CD4-positive, alpha-beta T cell treated with Interleukin-15 for 4 hours (primary cell): ENCODE measurements at regions not wholly inside any gene's neighbourhood (a gene's known extent, or its start where the extent isn't known, plus 50 kb on each side); places are given as distances from the start of the nearest gene placed in this dataset.
A peak's percentile ranks its signal among the peaks of the same experiment; 100 is the strongest.
"Not testable (repeated sequence)": the region's sequence is repeated elsewhere in the genome, so short reads cannot be mapped to it uniquely, and the experiment has no call there.

Source experiments
- DNase-seq: peaks from one replicate; pipeline ENCODE4 v3.0.0-alpha.2; 2020; ENCODE audit warnings: low spot score

GRCh38 chr6:30832864-30833263 is 51.5 kb upstream of the DDR1 start:
- DNase-seq = no peak

DNA sequence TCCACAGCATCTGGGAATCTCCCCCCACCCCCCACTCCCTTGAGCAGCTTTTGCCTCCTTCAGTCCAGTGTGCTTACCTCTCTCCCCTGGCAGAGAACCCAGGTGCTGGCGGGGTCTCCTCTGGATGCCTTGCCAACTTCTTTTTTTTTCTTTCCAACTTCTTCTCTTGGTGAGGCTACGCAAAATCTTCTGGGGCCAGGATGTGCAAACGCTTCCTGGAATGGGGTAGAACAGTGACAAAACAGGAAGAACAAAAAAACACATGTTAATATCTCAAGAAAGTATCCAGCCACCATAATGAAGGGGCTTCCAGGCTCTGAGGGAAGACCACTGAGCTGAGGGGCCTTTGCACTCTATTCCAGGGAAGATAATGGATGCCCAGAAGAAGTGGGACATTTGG is 53.9 kb upstream of the DDR1 start:
- peak; percentile 36 for DNase-seq

GRCh38 chr6:30829639-30830255 is 54.6 kb upstream of the DDR1 start:
- DNase-seq = no peak

- no peak for DNase-seq
Observed at GRCh38 chr6:30829033-30829432, 55.3 kb upstream of the DDR1 start.

- peak; percentile 85 for DNase-seq
Observed at GRCh38 chr6:30828027-30828962, 56.0 kb upstream of the DDR1 start.

GRCh38 chr6:30826961-30827342 is 57.4 kb upstream of the DDR1 start:
- DNase-seq = no peak

DNA sequence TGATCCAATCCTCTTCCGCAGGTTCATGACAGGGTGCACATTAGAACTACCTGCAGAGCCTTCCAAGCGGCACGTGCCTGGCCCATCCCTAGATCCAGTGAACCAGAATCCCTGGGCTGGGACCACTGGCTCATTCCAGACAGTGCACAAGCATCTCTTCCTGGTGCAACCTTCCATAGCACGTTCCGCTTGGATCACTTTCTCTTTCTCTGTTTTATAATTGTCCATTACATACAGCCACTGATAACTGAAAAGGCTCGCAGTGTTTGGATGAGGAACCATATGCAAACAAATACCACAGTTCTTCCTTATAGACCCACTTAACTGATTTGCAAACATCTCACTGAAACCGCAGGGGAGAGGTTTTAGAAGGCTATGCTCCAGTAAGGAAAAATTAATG is 59.6 kb upstream of the DDR1 start:
- no peak for DNase-seq

GRCh38 chr6:30823534-30823865 is 60.8 kb upstream of the DDR1 start:
- DNase-seq = no peak

GRCh38 chr6:30821862-30822784 is 62.2 kb upstream of the DDR1 start:
- peak; percentile 47 for DNase-seq

- no peak for DNase-seq
Observed at GRCh38 chr6:30820193-30820592, 64.1 kb upstream of the DDR1 start.

- peak; percentile 47 for DNase-seq
Observed at GRCh38 chr6:30819297-30819917, 64.9 kb upstream of the DDR1 start.

DNA sequence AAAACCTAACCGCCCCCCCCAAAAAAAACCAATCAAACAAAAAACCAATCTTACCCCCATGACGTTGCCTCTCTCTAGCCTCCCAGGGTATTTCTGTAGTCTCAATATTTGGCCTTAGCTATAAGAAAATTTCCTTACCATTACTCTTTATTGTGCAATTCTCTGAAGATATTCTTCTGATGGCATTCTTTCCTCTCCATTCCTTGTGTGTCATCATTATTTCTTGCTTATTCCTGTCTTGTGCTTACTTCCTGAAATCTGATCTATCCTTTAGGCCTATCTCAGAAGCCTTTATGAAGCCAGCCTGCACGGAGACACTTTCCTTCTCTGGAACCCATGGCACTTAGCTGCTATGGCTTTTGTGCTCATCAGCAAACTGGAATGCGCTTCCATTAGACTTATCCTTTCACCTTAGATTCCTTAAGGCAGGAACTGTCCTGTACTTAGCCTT is 65.9 kb upstream of the DDR1 start:
- no peak for DNase-seq

- no peak for DNase-seq
Observed at GRCh38 chr6:30816791-30817739, 67.3 kb upstream of the DDR1 start.

GRCh38 chr6:30816296-30816695 is 68.0 kb upstream of the DDR1 start:
- not testable (repeated sequence) for DNase-seq

DNA sequence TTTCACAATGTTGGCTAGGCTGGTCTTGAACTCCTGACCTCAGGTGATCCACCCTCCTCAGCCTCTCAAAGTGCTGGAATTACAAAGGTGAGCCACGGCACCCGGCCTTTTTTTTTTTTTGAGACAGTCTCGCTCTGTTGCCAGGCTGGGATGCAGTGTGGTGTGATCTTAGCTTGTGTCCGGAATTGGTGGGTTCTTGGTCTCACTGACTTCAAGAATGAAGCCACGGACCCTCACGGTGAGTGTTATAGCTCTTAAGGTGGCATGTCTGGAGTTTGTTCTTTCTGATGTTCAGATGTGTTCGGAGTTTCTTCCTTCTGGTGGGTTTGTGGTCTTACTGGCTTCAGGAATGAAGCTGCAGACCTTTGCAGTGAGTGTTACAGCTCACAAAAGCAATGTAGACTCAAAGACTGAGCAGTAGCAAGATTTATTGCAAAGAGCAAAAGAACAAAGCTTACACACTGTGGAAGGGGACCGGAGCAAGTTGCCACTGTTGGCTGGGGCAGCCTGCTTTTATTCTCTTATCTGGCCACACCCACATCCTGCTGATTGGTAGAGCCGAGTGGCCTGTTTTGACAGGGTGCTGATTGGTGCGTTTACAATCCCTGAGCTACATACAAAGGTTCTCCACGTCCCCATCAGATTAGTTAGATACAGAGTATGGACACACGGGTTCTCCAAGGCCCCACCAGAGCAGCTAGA is 69.1 kb upstream of the DDR1 start:
- DNase-seq = not testable (repeated sequence)

DNA sequence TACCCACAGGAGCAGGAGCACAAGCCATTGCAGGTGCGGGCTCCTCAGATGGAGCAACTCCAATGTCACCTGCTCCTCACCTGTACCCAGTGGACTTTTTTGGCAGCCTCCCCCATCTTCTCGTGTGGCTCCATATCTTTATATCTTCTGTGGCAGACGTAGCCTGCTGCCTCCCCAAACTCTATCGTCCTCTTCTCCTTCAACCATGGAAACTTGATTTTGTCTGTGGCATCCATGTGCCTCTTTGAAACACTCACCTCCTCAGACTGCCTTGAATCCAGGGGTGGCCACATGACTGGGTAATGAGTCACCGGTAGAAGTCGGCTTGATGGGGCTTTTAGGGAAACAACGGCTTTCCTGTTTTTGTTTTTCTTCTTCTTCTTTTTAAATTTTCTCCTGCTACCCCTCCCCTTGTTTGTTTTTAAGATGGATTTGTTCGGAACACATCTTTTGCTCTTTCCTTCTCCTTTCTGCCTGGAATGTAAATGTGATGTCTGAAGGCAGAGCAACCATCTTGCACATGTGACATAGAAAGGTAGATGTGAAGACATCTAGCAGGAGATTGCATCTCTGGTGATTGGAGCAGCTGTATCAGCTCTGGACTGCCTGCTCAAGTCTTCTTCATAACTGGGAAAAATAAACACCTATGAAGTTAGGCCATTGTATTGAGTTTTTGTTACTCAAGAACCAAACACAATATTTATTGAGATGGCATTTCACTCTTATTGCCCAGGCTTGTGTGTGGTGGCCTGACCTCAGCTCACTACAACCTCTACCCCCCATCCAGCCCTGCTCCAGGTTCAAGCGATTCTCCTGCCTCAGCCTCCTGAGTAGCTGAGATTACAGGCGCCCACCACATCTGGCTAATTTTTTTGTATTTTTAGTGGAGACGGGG is 69.9 kb upstream of the DDR1 start:
- DNase-seq = peak; percentile 64

- no peak for DNase-seq
Observed at GRCh38 chr6:30813631-30814145, 69.3 kb upstream of the IER3 start.

- peak; percentile 39 for DNase-seq
Observed at GRCh38 chr6:30810813-30811339, 66.5 kb upstream of the IER3 start.

DNA sequence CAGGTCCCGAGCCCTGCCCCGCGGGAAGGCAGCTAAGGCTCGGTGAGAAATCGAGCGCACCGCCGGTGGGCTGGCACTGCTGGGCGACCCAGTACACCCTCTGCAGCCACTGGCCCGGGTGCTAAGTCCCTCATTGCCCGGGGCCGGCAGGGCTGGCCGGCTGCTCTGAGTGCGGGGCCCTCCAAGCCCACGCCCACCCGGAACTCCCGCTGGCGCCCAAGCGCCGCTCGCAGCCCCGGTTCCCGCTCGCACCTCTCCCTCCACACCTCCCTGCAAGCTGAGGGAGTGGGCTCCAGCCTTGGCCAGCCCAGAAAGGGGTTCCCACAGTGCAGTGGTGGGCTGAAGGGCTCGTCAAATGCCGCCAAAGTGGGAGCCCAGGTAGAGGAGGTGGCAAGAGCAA is 63.2 kb upstream of the IER3 start:
- not testable (repeated sequence) for DNase-seq
